22Rv1 (cell line): ENCODE measurements at regions not wholly inside any gene's neighbourhood (a gene's known extent, or its start where the extent isn't known, plus 50 kb on each side); places are given as distances from the start of the nearest gene placed in this dataset.

Source experiments
- H3K27ac ChIP-seq: fragments of 450-650 bp; 2 replicates; pipeline ENCODE4 v1.5.1; 2017
- CTCF ChIP-seq: fragments of 450-650 bp; IDR thresholded peaks from 2 replicates; pipeline ENCODE4 v1.5.1; 2017; ENCODE audit warnings: mild to moderate bottlenecking
- ZFX ChIP-seq: fragments of 450-650 bp; IDR thresholded peaks from 2 replicates; pipeline ENCODE4 v1.6.1; 2017; ENCODE audit warnings: antibody characterized with exemption, borderline replicate concordance

GRCh38 chr9:135373151-135373685 is 106.4 kb upstream of the PPP1R26 start:
- TF ChIP-seq ZFX: no peak
- no peak overlapping the region for H3K27ac ChIP-seq

GRCh38 chr9:135373820-135374219 is 105.8 kb upstream of the PPP1R26 start:
- no peak for TF ChIP-seq CTCF
- no peak overlapping the region for H3K27ac ChIP-seq

- TF ChIP-seq ZFX (no peak), CTCF (no peak)
- no peak overlapping the region for H3K27ac ChIP-seq
These were observed 105.0 kb upstream of the PPP1R26 start for GRCh38 chr9:135374591-135374990.

- TF ChIP-seq ZFX: no peak
- no peak for TF ChIP-seq CTCF
- H3K27ac ChIP-seq: no peak overlapping the region
These were observed 104.6 kb upstream of the PPP1R26 start for GRCh38 chr9:135375001-135375400.

GRCh38 chr9:135376511-135377265 is 102.9 kb upstream of the PPP1R26 start:
- TF ChIP-seq CTCF (no peak), ZFX (no peak)
- no peak overlapping the region for H3K27ac ChIP-seq

GRCh38 chr9:135377431-135377830 is 102.2 kb upstream of the PPP1R26 start:
- TF ChIP-seq CTCF: no peak
- TF ChIP-seq ZFX: no peak
- no peak overlapping the region for H3K27ac ChIP-seq

- H3K27ac ChIP-seq: no peak overlapping the region
- no peak for TF ChIP-seq ZFX
- no peak for TF ChIP-seq CTCF
These were observed 100.8 kb upstream of the PPP1R26 start for GRCh38 chr9:135378751-135379150.
